ENCODE measurements at regions not wholly inside any gene's neighbourhood (a gene's known extent, or its start where the extent isn't known, plus 50 kb on each side); places are given as distances from the start of the nearest gene placed in this dataset.

- TF ChIP-seq CTCF (conservative IDR thresholded peaks at IDR 0.05 in 1 of 2, IDR thresholded peaks at IDR 0.05 in 1 of 2; ENCODE audit: extremely low read depth in 1 of 2, insufficient read depth in 1 of 2, low read depth in 1 of 2, low read length in 2 of 2): no peak
- no peak for TF ChIP-seq EZH2 (IDR thresholded peaks at IDR 0.05; ENCODE audit: borderline replicate concordance, low read length)
Observed at GRCh38 chr6:127023001-127023778, 95.3 kb upstream of the RSPO3 start.

Measured in mammary epithelial cell (primary cell).